Stomach (tissue), 4 donors: ENCODE measurements at regions not wholly inside any gene's neighbourhood (a gene's known extent, or its start where the extent isn't known, plus 50 kb on each side); places are given as distances from the start of the nearest gene placed in this dataset.

Experiments used
- POLR2A ChIP-seq, 4 donors: fragments of 450-650 bp; IDR thresholded peaks; one replicate each; pipeline ENCODE4 v1.6.1; 2016; ENCODE audit warnings: antibody characterized with exemption in 4 of 4, control low read depth in 2 of 4, mild to moderate bottlenecking in 1 of 4, moderate library complexity in 1 of 4
- TF ChIP-seq, protein P1 (sequence below), 7 experiments: fragments of 450-650 bp in 4 of 7; fragments of 200-600 bp in 3 of 7; sonication (generic) in 3 of 7; IDR thresholded peaks; one replicate each; pipeline ENCODE4 v1.5.1; 2016 to 2019; ENCODE audit warnings: antibody characterized with exemption in 7 of 7, control low read depth in 2 of 7, mild to moderate bottlenecking in 1 of 7

DNA sequence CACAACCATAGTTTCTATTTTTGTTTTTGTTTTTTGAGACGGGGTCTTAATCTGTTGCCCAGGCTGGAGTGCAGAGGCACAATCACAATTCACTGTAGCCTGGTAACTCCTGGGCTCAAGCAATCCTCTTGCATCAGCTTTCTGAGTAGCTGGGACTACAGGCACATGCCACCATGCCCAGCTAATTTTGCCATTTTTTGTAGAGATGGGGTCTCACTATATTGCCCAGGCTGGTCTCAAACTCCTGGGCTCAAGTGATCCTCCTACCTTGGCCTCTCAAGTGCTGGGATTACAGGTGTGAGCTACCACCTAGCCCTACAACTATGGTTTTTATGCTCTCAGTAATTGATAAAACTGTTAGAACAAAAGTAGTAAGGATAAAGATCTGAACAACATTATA, 147.5 kb upstream of the SHB start:
- no peak for TF ChIP-seq POLR2A (IDR thresholded peaks at IDR 0.05)
- TF ChIP-seq, protein P1, sequence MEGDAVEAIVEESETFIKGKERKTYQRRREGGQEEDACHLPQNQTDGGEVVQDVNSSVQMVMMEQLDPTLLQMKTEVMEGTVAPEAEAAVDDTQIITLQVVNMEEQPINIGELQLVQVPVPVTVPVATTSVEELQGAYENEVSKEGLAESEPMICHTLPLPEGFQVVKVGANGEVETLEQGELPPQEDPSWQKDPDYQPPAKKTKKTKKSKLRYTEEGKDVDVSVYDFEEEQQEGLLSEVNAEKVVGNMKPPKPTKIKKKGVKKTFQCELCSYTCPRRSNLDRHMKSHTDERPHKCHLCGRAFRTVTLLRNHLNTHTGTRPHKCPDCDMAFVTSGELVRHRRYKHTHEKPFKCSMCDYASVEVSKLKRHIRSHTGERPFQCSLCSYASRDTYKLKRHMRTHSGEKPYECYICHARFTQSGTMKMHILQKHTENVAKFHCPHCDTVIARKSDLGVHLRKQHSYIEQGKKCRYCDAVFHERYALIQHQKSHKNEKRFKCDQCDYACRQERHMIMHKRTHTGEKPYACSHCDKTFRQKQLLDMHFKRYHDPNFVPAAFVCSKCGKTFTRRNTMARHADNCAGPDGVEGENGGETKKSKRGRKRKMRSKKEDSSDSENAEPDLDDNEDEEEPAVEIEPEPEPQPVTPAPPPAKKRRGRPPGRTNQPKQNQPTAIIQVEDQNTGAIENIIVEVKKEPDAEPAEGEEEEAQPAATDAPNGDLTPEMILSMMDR (IDR thresholded peaks at IDR 0.05) = no peak
